ENCODE measurements at regions not wholly inside any gene's neighbourhood (a gene's known extent, or its start where the extent isn't known, plus 50 kb on each side); places are given as distances from the start of the nearest gene placed in this dataset.

DNA sequence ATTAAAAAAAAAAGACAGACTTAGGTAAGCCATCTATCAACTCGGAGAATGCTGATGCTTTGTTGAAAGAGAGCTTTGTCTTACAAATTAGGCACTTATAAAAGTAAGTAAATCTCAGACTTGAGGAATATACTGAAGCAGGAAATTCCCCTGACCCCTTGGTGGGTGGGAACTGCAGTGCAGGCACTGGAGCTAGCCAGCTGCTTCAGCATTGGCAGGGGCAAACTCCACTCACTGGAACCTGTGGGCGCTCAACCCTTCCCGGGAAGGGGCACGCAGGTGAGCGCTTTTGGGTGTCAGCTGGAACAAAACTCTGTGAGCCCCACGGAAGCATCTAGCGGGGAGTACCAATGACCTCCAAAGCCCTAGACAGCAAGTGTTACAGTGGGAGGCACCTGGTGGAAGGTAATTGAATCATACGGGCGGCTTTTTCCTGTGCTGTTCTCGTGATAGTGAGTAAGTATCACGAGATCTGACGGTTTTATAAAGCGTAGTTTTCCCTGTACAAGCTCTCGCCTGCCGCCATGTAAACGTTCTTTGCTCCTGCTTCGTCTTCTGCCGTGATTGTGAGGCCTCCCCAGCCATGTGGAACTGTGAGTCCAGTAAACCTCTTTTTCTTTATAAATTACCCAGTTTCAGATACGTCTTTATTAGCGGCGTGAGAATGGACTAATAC is 628.0 kb upstream of the CDH18 start:
- DNase-seq = no peak

DNA sequence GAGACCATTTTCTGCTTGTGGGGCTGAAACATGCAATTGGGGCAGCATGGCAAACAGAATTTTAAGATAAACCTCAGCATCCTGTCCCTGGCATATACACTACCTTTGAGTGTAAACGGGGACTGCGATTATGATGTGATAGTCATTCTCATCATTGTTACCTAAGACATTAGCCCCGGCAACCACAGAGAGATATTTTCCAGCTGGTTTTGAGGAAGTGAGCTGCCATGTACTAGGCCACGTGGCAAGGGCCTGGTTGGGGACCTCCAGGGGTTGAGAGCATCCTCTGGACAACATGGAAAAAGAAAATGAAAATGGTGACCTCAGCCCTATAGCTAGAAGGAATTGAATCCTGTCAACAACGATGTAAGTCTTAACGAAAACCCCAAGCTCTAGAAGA is 623.6 kb upstream of the CDH18 start:
- DNase-seq = no peak

DNA sequence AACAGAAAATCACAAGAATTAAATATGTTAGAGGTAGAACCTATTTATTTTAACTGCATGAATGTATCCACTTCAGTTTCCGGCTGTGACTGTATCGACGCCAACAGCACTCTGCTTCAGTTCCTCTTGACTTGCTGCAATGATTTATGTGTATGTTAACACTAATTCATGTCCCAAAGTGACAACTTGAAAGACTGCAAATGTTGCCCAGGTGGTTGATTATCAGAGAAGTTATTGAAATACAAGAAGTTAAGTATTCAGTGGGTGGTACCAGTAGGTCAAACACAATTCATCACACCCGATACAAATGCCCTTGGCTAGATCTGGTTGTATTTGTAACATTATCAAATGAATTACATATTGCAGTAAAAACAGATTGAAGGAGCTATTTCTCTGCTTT is 622.7 kb upstream of the CDH18 start:
- DNase-seq = no peak

DNA sequence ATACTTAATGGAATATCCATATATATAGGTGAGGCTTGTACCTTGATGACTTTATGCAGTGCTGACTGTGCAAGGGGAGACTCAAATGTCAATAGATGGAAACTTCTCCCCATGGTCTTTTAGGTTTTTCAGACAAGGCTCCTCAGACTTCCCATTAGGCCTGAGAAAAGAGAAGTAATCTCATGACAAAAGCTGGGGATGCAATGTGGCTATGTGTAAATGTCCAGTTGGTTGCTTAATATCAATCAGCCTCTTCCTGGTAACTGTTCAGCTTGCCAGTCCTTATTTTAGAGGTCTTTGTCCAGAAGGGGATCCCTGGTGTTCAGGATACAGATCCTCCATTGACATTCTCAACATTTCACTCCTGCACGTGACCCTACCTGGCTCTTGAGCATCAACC is 621.1 kb upstream of the CDH18 start:
- no peak for DNase-seq

DNA sequence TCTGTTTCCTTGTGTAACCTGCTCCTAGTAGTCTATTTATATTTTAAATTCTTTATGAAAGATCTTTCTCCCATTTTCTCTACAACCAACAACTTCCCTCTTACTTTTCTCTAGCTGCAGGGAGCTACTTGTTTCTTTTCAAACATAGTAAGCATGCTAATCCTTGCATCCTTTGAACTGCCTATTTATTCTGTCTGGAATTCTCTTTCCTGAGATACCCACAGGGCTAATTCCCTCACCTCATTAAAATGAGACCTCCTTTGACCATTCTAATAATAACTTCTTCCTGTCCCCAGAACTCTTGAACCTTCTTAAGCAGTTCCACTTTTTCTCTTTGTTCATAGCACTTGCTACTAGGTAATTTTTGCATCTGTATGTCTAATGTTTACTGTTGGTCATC is 620.6 kb upstream of the CDH18 start:
- no peak for DNase-seq

DNA sequence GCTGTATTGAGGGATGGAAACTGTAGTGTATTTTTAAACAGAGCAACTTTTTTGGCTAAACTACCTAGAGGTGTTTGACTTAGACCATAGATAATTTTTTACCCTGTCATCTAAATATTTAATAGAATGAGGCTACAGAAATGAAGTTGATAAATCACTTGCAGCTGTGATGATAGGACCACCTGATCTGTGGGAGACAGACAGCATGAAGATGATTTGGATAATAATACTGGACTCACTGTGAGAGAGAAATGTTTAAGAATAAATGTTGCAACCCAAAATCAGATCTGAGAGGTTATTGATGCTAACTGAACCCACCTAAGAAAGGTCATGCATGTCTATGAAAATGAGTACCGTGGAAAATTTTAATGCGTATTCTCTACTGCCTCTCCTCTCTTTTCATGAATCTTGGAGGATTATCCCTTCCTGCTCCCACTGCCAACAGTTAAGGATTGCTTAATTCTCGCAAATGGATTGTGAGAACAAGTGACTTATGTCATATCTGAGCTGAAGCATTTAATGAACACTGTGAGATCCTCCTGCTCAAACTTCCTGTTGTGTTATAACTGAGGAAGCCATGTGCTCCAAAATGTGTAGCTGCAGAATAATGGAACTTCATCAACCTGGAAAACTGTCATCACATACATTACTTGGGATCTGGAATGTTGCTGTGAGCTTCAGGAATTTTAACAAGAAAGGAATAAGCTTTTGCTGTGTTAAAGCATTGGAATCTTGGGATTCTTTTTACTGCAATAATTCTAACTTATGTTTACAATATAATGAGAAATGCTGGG is 617.9 kb upstream of the CDH18 start:
- DNase-seq = no peak

DNA sequence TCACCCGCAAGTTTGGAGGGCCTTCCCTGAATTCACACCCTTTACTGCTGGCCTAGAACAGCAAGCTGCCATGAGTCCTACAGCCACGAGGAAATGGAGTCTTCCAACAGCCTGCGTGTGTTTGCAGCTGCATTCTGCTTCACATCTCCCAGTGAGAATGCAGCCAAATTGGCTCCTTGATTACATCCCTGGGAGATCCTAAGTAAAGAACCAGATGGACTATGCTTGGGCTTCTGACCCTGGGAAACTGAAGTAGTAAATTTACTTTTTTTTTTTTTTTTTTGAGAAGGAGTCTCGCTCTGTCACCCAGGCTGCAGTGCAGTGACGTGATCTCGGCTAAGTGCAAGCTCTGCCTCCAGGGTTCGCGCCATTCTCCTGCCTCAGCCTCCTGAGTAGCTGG is 617.0 kb upstream of the CDH18 start:
- no peak for DNase-seq

DNA sequence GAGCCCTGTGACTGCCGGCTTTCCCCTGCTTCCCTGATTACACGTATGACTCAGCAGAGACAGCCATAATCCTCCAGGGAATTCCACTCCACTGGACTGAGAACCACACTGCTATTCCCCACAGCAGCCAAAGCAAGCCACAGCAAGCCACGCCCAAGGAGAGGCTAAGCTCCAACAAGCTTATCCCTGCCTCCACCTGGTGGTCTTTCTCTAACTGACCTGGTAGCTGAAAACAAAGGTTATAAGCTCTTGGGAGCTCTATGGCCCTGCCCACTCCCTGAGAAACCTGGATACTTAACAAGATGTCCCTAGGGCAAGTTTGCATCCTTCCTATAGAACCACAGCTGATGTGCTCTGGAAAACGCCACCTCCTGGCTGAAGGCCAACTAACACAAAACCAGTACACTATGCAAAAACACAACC is 613.7 kb upstream of the CDH18 start:
- DNase-seq = no peak

DNA sequence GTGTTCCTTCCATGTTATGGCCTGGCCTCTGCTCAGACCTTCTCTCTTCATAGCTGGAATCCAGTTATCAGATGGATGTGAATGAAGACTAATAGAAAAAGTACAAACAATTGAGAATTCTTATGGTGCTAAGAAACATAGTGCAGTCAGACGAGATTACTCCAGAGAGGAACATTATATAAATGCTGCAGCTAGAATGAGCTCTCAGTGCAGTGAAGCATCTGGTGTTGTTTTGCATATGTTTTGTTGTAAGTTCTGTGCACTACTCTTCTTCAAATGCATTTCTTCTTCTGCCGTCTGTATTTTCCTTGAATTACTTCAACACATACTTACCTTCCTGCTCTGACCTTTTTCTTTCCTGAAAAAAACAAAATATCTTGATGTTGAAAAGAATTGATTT is 602.4 kb upstream of the CDH18 start:
- no peak for DNase-seq

DNA sequence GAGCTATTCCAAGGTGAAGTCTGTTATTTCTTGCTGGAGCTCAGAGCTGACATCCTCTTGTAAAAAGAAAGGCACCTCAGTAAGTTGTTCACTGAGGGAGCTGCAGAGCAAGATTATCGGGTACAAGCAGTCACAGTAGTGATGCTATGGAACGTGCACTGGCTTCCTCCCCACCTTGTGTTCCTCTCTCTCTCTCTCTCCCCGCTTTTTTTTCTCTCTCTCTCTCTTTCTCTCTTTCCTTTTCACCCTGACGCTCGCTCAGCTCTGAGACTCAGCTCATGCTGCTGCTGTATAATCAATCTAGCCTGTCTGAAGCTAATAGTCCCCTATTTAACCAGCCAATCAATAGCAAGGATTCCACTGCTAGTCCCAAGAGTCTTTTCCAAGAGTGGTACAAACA is 587.6 kb upstream of the CDH18 start:
- DNase-seq = no peak

DNA sequence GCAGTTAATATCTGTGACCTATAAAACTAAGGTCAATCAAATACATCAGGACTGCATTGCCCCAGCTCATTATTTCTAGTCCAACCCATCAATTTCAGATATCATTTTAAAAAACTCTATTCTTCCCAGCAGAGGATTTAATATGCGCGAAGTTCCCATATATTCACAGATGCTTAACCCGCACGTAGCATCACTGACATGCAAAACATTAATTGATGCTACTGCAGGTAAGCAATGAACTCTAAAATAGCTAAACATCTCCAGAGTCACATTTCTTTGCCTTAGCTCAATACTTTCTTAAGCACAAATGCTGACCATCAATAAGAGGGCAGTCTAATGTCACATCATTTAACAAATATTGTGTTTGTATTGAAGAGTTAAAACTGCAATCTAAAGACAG is 586.6 kb upstream of the CDH18 start:
- DNase-seq = no peak

DNA sequence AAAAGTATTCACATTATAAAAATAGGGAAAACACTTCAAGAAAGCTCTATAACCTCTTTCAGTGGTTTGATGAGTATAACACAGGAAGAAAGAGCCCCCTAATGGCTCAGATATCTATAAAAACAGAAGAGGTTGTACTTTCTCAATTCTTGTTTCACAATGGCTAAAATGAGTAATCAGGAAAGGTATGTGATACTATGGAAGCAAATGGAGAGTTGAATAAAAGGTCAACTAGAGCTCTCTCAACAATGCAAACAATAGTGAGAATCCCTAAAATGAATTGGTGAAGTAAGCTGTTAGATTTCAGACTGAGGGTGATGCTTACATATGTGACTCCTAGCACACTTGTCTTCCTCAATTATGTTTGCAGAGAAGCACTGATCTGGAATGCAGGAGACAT is 584.6 kb upstream of the CDH18 start:
- no peak for DNase-seq

DNA sequence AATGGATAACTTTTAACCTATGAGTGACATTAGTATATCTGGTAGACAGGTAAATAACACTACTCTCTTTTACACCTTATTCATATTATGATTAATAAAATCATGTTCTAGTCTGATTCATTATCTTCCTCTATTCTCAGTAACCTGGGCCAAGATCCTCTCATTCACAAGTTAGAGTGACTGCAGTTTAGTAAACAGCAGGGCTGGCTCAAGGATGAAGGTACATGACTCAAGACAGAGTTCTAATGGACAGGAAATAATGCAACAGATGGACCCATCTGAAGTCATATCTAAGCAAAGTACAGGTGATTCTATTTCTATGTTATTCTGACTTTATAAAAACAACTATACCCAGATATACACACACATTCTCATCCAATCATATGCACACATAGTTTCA is 582.5 kb upstream of the CDH18 start:
- no peak for DNase-seq

DNA sequence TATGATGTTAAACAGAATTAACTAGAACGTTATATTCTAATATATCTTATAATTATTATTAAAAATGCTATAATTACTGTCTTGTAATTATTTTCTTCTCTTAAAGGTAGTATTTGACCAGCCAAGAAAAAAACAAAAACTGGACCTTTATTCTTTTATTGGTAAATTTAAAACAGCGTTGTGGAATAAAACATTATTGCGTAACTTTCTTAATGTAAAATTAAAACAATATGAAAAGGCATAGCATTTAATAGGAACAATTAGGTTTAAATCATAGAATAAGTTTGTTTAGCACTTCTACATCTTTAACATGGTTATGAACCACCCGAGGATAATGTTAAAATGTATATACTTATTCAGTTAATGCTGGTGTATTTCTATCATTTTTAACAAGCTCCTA is 574.5 kb upstream of the CDH18 start:
- DNase-seq = no peak

DNA sequence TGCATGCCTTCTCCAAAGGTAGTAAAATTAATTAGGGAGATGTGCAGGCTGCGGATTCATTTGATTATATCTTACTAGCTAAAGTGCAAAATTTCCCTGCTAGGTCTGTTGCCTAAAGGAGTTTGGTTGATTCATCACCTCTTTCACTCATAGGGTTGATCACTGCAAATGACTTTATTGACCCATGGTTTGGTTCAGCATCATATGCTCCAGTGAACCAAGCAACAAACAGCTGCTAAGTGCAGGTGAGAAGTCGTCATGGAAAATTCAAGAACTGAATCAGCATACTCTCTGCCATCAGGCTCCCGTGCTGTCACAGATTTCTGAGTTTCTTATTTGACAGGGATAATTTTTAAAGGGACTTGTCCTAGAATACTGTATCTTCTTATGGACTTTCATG is 571.8 kb upstream of the CDH18 start:
- DNase-seq = no peak

DNA sequence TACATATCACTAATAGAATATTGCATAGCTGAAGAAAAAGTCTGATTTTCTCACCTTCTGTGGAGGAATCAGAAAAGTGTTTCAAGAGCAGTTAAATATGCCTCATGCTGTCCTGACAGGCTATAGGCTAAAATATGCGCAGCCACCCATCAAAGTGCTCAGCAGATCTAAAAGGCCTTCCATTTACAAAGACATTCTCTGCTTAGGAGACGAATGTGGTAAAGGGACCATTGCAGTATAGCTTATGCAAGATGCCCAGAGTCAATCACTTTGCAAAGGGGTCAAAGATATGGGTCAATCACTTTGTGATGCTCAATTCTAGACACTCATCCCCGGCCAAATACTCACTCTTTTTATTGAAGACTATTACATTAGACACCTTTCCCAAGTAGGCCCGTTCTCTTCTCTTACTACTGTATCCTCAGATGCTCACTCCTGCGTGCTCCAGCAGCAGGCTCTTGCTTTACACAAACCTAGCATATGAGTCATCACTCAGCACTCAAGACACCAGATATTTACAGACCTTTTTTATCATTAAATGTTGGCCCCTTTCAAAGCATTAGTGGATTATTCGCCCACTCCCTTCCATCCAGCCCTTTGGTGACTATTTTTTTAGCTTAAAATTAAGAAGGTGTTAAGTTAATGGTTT is 568.2 kb upstream of the CDH18 start:
- no peak for DNase-seq

DNA sequence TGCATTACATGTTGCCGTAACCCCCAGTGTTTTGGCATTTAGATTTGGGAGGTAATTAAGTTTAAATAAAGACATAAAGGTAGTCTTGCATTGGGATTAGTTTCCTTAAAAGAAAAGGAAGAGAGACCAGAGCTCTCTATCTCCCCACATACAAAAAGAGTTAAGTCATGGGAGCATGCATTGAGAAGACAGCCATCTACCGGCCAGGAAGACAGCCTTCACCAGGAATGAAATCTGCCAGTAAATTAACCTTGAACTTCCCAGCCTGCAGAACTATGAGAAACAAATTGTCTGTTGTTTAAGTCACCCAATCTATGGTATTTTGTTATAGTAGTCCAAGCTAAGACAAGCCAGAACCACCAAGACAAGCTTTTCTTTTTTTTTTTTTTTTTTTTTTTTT is 567.0 kb upstream of the CDH18 start:
- no peak for DNase-seq

DNA sequence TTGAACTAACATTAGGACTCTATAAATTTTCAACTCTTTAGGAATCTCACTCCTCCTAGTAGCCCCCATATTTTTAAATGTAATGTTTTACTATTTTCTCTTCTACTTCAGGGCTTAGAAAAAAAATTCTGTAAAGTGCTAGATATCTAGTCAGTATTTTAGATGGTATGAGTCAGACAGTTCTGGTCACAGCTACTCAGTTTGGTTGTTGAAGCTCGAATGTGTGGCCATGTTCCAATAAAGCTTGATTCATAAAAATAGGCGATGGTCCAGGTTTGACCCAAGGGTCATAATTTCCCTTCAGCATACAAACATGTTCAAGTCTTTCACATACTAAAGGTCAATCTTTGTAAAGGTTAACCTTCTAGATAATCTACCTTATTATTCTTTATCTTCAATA is 566.0 kb upstream of the CDH18 start:
- DNase-seq = no peak

DNA sequence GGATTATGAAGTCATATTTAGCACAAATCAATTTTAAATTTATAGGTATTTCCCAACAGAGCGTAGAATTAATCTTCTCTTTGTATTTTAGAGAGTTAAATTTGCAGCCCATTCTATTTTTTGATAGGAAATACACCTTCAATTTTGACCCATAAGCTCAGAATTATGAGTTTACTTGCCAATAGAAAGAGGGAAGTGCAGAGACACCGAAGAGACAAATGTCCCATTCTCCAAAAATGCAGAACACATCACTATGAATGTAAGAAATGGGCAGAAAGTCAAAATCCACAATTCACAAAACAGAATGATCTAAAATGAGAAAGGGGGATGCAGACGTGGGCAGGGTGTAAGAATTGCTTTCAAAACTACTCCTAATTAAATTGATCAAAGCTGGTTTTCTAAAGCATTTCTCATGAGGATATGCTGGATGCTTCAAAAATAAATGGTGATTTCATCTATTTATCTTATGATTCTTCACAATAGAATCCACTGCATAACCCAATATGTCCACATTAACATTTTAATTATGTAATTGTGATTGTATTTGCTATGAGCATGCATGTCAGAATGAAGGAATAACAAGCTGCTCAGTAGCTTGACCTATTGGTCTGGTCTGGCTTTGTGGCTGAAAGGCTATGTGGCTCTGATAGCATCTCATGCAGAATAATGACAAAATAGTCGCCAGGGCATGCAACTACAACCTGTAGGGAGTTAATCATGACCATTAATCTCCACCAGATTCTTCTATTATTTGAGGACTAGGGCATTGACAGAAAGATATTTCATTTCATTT is 550.1 kb upstream of the CDH18 start:
- DNase-seq = no peak

DNA sequence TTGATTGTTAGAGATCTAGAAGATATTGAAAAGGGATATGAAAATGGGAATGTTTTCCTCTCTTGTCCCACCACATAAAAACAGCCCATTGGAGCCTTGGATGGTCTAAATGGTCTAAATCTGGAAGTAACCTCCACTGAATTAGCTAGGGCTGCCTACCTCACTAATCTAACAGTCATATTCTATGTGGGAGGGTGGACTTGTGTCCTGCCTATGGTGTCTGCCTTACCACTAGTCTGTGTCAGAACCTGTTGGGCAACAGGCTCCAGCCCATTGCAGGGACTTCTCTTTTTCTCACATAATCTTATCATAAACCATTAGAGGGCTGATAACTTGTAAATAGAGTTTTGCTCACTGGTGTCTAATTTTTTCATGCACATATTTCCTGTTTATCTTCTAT is 548.8 kb upstream of the CDH18 start:
- DNase-seq = no peak

DNA sequence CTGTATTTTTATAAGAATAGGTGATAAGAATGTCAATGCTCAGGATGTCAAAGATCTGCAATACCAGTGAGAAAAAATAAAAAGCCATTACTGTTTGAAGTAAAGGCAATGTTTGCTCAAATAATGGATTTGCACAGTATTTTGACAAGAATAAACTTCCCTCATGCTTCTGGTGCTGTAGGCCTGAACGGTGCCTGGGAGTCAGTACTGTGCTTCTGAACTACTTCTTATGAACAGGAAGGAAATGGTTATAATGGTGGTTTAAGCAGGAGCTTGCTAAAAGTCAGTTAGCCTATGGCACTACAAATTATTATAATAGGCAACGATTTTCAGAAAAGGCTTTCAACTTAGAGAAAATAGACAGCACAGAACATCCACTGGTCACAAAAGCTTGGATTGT is 548.3 kb upstream of the CDH18 start:
- no peak for DNase-seq

DNA sequence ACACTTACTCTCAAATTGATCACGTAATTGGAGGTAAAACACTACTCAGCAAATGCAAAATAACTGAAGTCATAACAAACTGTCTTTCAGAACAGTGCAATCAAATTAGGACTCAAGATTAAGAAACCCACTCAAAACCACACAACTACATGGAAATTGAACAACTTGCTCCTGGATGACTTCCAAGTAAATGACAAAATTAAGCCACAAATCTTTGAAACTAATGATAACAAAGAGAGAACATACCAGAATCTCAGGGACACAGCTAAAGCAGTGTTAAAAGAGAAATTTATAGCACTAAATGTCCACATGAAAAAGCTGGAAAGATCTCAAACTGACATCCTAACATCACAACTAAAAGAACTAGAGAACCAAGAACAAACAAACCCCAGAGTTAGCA is 540.5 kb upstream of the CDH18 start:
- DNase-seq = no peak

DNA sequence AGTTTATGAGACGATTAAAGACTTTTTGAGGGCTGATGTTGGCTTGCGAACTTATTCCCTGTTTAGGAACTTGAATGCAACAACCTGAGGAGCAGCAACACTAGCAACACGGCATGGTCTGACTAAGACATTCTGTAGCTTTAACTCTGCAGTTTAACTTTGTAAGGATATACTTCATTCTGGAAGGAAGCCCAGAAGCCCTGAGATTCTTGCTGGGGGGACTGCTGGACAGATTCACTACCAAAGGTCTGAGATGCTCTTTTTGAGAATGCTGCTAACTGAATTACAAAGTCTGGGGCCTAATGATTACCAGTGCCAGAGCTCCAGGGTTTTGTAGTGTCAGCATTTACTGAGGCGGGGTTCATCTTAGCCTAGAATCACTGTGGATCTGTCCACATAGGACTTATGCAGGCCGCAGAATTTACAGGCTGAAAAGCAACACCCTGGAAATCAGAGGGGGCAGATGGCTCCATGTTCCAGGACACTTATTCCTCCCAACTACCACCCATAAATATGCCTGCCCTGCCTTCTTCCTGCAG is 537.1 kb upstream of the CDH18 start:
- DNase-seq = no peak

All from DMS 273 treated with DMSO at 0.1 percent for 48 hours (cell line).